IMR-90 (cell line): ENCODE measurements at regions not wholly inside any gene's neighbourhood (a gene's known extent, or its start where the extent isn't known, plus 50 kb on each side); places are given as distances from the start of the nearest gene placed in this dataset.

Source experiments
- MXI1 ChIP-seq: IDR thresholded peaks from 2 replicates; pipeline ENCODE4 v1.6.1; 2012; ENCODE audit warnings: low read depth, mild to moderate bottlenecking, low read length, moderate library complexity, borderline replicate concordance
- POLR2A ChIP-seq: IDR thresholded peaks from 2 replicates; pipeline ENCODE4 v1.6.1; 2012; ENCODE audit warnings: mild to moderate bottlenecking, low read depth, low read length
- RAD21 ChIP-seq: IDR thresholded peaks from 2 replicates; pipeline ENCODE4 v1.6.1; 2012; ENCODE audit warnings: low read length, improper control_type of control experiment
- USF2 ChIP-seq: fragments of 150-350 bp; IDR thresholded peaks from 2 replicates; pipeline ENCODE4 v1.6.1; 2017; ENCODE audit warnings: mild to moderate bottlenecking, antibody characterized with exemption, low read length, low read depth
- TF ChIP-seq, protein P1 (sequence below): conservative IDR thresholded peaks from 2 replicates; pipeline ENCODE4 v1.5.1; 2012; ENCODE audit warnings: mild to moderate bottlenecking, low read depth, low read length, improper control_type of control experiment
- TF ChIP-seq, protein P2 (sequence below): fragments of 150-350 bp; IDR thresholded peaks from 2 replicates; pipeline ENCODE4 v1.6.1; 2016; ENCODE audit warnings: low read depth, mild to moderate bottlenecking, low read length, moderate library complexity, borderline replicate concordance

GRCh38 chr3:106130384-106131198 is 261.8 kb upstream of the CBLB start:
- TF ChIP-seq, protein P1, sequence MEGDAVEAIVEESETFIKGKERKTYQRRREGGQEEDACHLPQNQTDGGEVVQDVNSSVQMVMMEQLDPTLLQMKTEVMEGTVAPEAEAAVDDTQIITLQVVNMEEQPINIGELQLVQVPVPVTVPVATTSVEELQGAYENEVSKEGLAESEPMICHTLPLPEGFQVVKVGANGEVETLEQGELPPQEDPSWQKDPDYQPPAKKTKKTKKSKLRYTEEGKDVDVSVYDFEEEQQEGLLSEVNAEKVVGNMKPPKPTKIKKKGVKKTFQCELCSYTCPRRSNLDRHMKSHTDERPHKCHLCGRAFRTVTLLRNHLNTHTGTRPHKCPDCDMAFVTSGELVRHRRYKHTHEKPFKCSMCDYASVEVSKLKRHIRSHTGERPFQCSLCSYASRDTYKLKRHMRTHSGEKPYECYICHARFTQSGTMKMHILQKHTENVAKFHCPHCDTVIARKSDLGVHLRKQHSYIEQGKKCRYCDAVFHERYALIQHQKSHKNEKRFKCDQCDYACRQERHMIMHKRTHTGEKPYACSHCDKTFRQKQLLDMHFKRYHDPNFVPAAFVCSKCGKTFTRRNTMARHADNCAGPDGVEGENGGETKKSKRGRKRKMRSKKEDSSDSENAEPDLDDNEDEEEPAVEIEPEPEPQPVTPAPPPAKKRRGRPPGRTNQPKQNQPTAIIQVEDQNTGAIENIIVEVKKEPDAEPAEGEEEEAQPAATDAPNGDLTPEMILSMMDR = no peak
- TF ChIP-seq USF2 (no peak), RAD21 (no peak), MXI1 (no peak), POLR2A (no peak)
- TF ChIP-seq, protein P2, sequence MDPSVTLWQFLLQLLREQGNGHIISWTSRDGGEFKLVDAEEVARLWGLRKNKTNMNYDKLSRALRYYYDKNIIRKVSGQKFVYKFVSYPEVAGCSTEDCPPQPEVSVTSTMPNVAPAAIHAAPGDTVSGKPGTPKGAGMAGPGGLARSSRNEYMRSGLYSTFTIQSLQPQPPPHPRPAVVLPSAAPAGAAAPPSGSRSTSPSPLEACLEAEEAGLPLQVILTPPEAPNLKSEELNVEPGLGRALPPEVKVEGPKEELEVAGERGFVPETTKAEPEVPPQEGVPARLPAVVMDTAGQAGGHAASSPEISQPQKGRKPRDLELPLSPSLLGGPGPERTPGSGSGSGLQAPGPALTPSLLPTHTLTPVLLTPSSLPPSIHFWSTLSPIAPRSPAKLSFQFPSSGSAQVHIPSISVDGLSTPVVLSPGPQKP = no peak
